ENCODE measurements at regions not wholly inside any gene's neighbourhood (a gene's known extent, or its start where the extent isn't known, plus 50 kb on each side); places are given as distances from the start of the nearest gene placed in this dataset.

DNA sequence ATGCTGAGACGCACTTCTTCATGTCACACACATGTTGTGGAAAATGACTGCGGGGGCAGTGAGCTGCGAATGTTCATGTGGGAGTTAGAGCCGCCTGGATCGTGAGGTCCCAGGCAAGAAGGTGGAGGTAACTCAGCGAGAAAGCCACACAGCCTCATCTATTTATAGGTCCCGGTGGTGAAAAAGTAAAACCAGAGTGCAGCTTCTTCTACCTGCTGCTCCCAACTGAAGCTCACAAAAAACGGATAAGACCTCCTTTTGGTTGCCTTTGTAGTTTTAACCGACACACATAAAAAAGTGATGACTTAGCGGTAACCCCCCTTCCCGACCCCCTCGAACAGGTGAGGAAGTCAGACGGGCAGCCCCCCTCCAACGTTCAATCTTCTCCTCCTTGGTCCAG is 276.9 kb downstream of the GATA3 start:
- no peak for TF ChIP-seq CTCF (IDR thresholded peaks at IDR 0.05; ENCODE audit: low read depth, low read length)
- Histone ChIP-seq H3K4me1 (ENCODE audit: low read depth) (peaks cover 8% of the 10 kb centered on the region), H3K4me3 (no peak overlapping the region), H3K27ac (no peak overlapping the region), H3K27me3 (peaks cover 88% of the 10 kb centered on the region), H3K36me3 (no peaks in the 10 kb centered on the region), H3K9me3 (ENCODE audit: low read depth) (no peaks in the 10 kb centered on the region)
- DNase-seq (ENCODE audit: low read depth in 1 of 2, low spot score in 1 of 2): no peak

DNA sequence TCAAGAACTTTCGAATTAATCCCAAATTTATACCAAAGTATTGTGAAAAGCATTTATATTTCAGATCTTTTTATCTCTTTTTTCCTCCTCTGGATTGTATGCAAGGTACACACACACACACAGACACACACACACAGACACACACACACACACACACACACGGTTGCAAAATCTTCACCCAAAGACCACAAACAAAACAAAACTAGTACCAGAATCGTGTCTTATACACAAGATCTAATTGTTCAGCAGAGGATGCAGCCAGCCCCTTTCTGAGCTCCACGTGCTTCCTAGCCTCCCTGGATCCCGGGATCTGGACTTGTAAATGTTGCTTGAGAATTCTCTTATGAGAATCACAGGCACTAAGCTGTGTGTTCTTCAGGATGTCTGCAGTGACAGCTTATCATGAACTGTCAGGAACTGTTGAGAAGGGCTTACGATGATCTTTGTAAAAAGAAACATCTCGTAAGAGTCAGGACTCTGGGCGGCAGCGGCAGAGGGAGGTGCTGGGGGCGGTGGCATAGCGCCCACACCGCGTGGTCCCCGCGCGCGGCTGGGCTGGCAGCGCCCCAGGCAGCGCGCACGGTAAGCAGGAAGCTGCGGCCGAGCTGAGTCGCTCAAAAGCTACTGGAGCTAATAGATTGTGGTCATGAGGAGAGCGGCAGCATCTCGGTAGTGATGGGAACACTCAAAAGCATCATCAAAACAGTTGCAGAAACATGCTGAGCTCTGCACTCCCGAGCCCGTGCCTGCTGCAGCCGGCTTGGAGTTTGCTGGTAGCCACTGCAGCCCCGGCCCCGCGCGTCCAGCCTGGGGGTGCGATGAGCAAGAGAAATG is 277.6 kb downstream of the GATA3 start:
- peak; percentile 51 to 85 for DNase-seq (ENCODE audit: low read depth in 1 of 2, low spot score in 1 of 2)
- no peaks in the 10 kb centered on the region for H3K9me3 ChIP-seq (ENCODE audit: low read depth)
- H3K4me1 ChIP-seq (ENCODE audit: low read depth): peaks cover 8% of the 10 kb centered on the region
- no peaks in the 10 kb centered on the region for H3K36me3 ChIP-seq
- H3K27ac ChIP-seq: no peak overlapping the region
- H3K4me3 ChIP-seq: peak overlapping the region; percentile 8
- TF ChIP-seq CTCF (IDR thresholded peaks at IDR 0.05; ENCODE audit: low read depth, low read length): no peak
- peaks cover 81% of the 10 kb centered on the region for H3K27me3 ChIP-seq

DNA sequence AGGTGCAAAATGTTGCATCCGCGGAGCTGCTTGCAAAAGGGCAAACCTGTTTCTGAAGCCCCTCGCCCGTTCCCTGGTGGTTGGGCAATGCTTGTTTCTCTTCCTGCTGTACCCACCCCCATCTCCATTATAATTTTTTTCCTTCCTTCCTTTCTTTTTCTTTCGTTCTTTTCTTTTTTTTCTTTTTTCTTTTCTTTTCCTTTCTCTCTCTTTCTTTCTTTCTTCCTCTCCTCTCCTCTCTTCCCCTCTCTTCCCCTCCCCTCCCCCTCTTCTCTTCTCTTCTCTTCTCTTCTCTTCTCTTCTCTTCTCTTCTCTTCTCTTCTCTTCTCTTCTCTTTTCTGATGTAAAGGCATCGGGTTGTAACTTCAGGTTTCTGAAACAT is 278.2 kb downstream of the GATA3 start:
- Histone ChIP-seq H3K4me1 (ENCODE audit: low read depth) (peaks cover 8% of the 10 kb centered on the region), H3K27me3 (peaks cover 76% of the 10 kb centered on the region), H3K9me3 (ENCODE audit: low read depth) (no peaks in the 10 kb centered on the region), H3K27ac (no peak overlapping the region), H3K4me3 (peak overlapping the region; percentile 8), H3K36me3 (no peaks in the 10 kb centered on the region)
- TF ChIP-seq CTCF (IDR thresholded peaks at IDR 0.05; ENCODE audit: low read depth, low read length): no peak
- DNase-seq (ENCODE audit: low read depth in 1 of 2, low spot score in 1 of 2): no peak

GRCh38 chr10:8334631-8335030 is 280.1 kb downstream of the GATA3 start:
- peaks cover 8% of the 10 kb centered on the region for H3K4me1 ChIP-seq (ENCODE audit: low read depth)
- peaks cover 57% of the 10 kb centered on the region for H3K27me3 ChIP-seq
- H3K36me3 ChIP-seq: no peaks in the 10 kb centered on the region
- no peak for TF ChIP-seq CTCF (IDR thresholded peaks at IDR 0.05; ENCODE audit: low read depth, low read length)
- no peaks in the 10 kb centered on the region for H3K9me3 ChIP-seq (ENCODE audit: low read depth)
- no peak for DNase-seq (ENCODE audit: low read depth in 1 of 2, low spot score in 1 of 2)
- H3K4me3 ChIP-seq: no peak overlapping the region
- H3K27ac ChIP-seq: no peak overlapping the region

GRCh38 chr10:8336629-8337331 is 282.3 kb downstream of the GATA3 start:
- Histone ChIP-seq H3K4me1 (ENCODE audit: low read depth) (peaks cover 8% of the 10 kb centered on the region), H3K9me3 (ENCODE audit: low read depth) (no peaks in the 10 kb centered on the region), H3K36me3 (no peaks in the 10 kb centered on the region), H3K27ac (no peak overlapping the region), H3K27me3 (peaks cover 41% of the 10 kb centered on the region), H3K4me3 (no peak overlapping the region)
- no peak for TF ChIP-seq CTCF (IDR thresholded peaks at IDR 0.05; ENCODE audit: low read depth, low read length)
- no peak for DNase-seq (ENCODE audit: low read depth in 1 of 2, low spot score in 1 of 2)
